Calu3 (cell line): ENCODE measurements at regions not wholly inside any gene's neighbourhood (a gene's known extent, or its start where the extent isn't known, plus 50 kb on each side); places are given as distances from the start of the nearest gene placed in this dataset.

Experiments used
- BruUV-seq: library from RNA; stranded (reverse); fragments of 400-500 nt; replicated peaks from 2 replicates; lab custom pipeline; 2021; lab: Mats Ljungman, UMichigan
- CTCF ChIA-PET: fragments of 300-600 bp; sonication (Branson Sonifier 250); formaldehyde crosslinking; loops from one replicate; lab custom pipeline; 2022; ENCODE audit warnings: antibody characterized with exemption; lab: Charles Lee
- DNase-seq: peaks from one replicate; pipeline ENCODE4 v3.0.0; 2022
- H3K27ac Mint-ChIP-seq: one replicate; pipeline ENCODE4 v1.8.0; 2022; ENCODE audit warnings: mixed read lengths; ENCODE audit not compliant: unreplicated experiment
- H3K27me3 Mint-ChIP-seq: one replicate; pipeline ENCODE4 v1.8.0; 2022; ENCODE audit warnings: mixed read lengths; ENCODE audit not compliant: unreplicated experiment
- H3K36me3 Mint-ChIP-seq: one replicate; pipeline ENCODE4 v1.8.0; 2022; ENCODE audit warnings: mild to moderate bottlenecking, moderate library complexity, mixed read lengths; ENCODE audit not compliant: insufficient read depth, unreplicated experiment
- H3K4me1 Mint-ChIP-seq: one replicate; pipeline ENCODE4 v1.8.0; 2022; ENCODE audit warnings: mild to moderate bottlenecking, low read depth, mixed read lengths; ENCODE audit not compliant: unreplicated experiment
- H3K4me3 Mint-ChIP-seq: one replicate; pipeline ENCODE4 v1.8.0; 2022; ENCODE audit warnings: mild to moderate bottlenecking, low read depth, moderate library complexity, mixed read lengths; ENCODE audit not compliant: unreplicated experiment
- H3K9me3 Mint-ChIP-seq: one replicate; pipeline ENCODE4 v1.8.0; 2022; ENCODE audit warnings: low read depth, mixed read lengths; ENCODE audit not compliant: unreplicated experiment
- CTCF ChIP-seq: fragments of 200-600 bp; IDR thresholded peaks from one replicate; pipeline ENCODE4 v1.8.0; 2022; ENCODE audit warnings: antibody characterized with exemption; ENCODE audit not compliant: unreplicated experiment
- intact Hi-C: fragments of 100-400 bp; cut with micrococcal nuclease; formaldehyde crosslinking; loops from one replicate; pipeline ENCODE4 v1.10.0; 2022; ENCODE audit not compliant: unreplicated experiment

GRCh38 chr22:48660104-48660789 is 1167.4 kb downstream of the BRD1 start:
- no peak for DNase-seq
- Mint-ChIP-seq H3K9me3 (peaks cover 14% of the 10 kb centered on the region), H3K36me3 (no peaks in the 10 kb centered on the region), H3K4me3 (no peak overlapping the region), H3K27me3 (no peaks in the 10 kb centered on the region), H3K27ac (no peak overlapping the region), H3K4me1 (no peaks in the 10 kb centered on the region)
- intact Hi-C loops, result no loop called here
- no TSS peak for BruUV-seq
- CTCF ChIA-PET, result no interaction called here
- no peak for TF ChIP-seq CTCF

- intact Hi-C loops, result no loop called here
- H3K9me3 Mint-ChIP-seq, result peaks cover 7% of the 10 kb centered on the region
- H3K4me1 Mint-ChIP-seq, result no peaks in the 10 kb centered on the region
- no peak for TF ChIP-seq CTCF
- H3K4me3 Mint-ChIP-seq, result no peak overlapping the region
- CTCF ChIA-PET, result no interaction called here
- no peak overlapping the region for H3K27ac Mint-ChIP-seq
- BruUV-seq, result no TSS peak
- H3K27me3 Mint-ChIP-seq, result no peaks in the 10 kb centered on the region
- DNase-seq, result no peak
- H3K36me3 Mint-ChIP-seq, result no peaks in the 10 kb centered on the region
Observed at GRCh38 chr22:48659404-48659996, 1168.2 kb downstream of the BRD1 start.

DNA sequence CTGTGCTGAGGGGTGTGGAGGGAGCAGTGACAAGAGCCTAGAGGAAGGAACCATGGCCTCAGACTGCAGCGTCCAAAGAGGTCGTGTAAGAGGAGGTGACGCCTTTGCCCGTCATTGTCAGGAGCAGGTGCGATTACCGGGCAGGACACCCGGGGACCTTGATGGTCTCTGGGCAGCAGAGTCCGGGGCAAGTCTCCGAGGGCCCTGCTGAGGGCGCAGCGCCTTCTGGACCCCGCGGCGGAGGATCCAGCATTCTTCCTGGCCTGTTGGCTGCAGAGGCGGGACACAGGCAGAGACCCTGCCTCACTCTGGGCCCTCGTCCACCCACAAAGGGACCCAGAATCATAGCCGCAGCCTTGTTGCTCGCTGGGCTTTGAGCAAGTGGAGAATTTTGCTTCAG is 1168.8 kb downstream of the BRD1 start:
- no TSS peak for BruUV-seq
- intact Hi-C loops, result no loop called here
- H3K4me3 Mint-ChIP-seq, result no peak overlapping the region
- H3K27ac Mint-ChIP-seq, result no peak overlapping the region
- H3K36me3 Mint-ChIP-seq, result no peaks in the 10 kb centered on the region
- no peaks in the 10 kb centered on the region for H3K27me3 Mint-ChIP-seq
- CTCF ChIA-PET, result no interaction called here
- H3K9me3 Mint-ChIP-seq, result peaks cover 3% of the 10 kb centered on the region
- TF ChIP-seq CTCF, result no peak
- no peaks in the 10 kb centered on the region for H3K4me1 Mint-ChIP-seq
- DNase-seq, result no peak

DNA sequence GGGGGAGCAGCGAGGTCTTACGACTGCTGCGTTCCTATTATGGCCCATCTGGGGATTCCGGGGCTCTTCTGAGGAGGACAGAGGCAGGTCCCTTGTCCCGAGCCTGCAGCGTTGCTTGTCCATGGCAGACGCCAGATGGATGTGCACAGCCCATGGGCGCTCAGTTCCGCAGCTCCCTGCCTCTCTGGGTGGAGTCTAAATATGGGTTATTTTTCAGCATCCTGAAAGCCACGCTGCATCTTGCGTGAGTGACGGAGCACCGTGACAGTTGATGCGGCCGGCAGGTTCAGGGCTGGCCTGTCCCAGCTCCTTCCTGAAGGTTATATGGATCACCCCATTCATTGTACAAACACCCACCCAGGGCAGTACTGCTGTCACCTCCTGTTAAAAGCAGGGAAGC is 1169.4 kb downstream of the BRD1 start:
- no peak for TF ChIP-seq CTCF
- no TSS peak for BruUV-seq
- H3K4me1 Mint-ChIP-seq, result no peaks in the 10 kb centered on the region
- CTCF ChIA-PET, result no interaction called here
- no peak overlapping the region for H3K4me3 Mint-ChIP-seq
- no peak for DNase-seq
- H3K27ac Mint-ChIP-seq, result no peak overlapping the region
- H3K36me3 Mint-ChIP-seq, result no peaks in the 10 kb centered on the region
- peaks cover 3% of the 10 kb centered on the region for H3K9me3 Mint-ChIP-seq
- H3K27me3 Mint-ChIP-seq, result no peaks in the 10 kb centered on the region
- intact Hi-C loops, result no loop called here
